ENCODE measurements at regions not wholly inside any gene's neighbourhood (a gene's known extent, or its start where the extent isn't known, plus 50 kb on each side); places are given as distances from the start of the nearest gene placed in this dataset.
"Not testable (repeated sequence)": the region's sequence is repeated elsewhere in the genome, so short reads cannot be mapped to it uniquely, and the experiment has no call there.

- H4K20me1 ChIP-seq (ENCODE audit: insufficient read depth, low read length); H3K9me3 ChIP-seq (ENCODE audit: low read length); H3K79me2 ChIP-seq (ENCODE audit: insufficient read depth, low read length); H3K4me3 ChIP-seq (ENCODE audit: low read depth, low read length, poor library complexity, severe bottlenecking); H3K9me2 ChIP-seq (ENCODE audit: low read depth, low read length); H3K36me3 ChIP-seq (ENCODE audit: insufficient read depth, low read length); H2AFZ ChIP-seq (ENCODE audit: low read length); H3K9ac ChIP-seq (ENCODE audit: low read length); H3K4me2 ChIP-seq (ENCODE audit: low read length); H3K27me3 ChIP-seq (ENCODE audit: insufficient read depth, low read length); H3F3A ChIP-seq (ENCODE audit: insufficient read depth, low read length): not testable (repeated sequence)
- Histone ChIP-seq H3K4me1 (ENCODE audit: insufficient read depth, low read length, severe bottlenecking) (peaks cover 17% of the 10 kb centered on the region), H3K27ac (ENCODE audit: low read depth, low read length, poor library complexity, severe bottlenecking) (peak overlapping the region; percentile 81)
Measured at GRCh38 chr21:5103880-5104561, 5417.4 kb upstream of the TPTE start.

- not testable (repeated sequence) for H3K36me3 ChIP-seq (ENCODE audit: insufficient read depth, low read length); H3K9me2 ChIP-seq (ENCODE audit: low read depth, low read length); H2AFZ ChIP-seq (ENCODE audit: low read length); H3K9ac ChIP-seq (ENCODE audit: low read length); H3F3A ChIP-seq (ENCODE audit: insufficient read depth, low read length); H3K27me3 ChIP-seq (ENCODE audit: insufficient read depth, low read length); H3K4me3 ChIP-seq (ENCODE audit: low read depth, low read length, poor library complexity, severe bottlenecking); H3K4me2 ChIP-seq (ENCODE audit: low read length); H4K20me1 ChIP-seq (ENCODE audit: insufficient read depth, low read length); H3K9me3 ChIP-seq (ENCODE audit: low read length); H3K79me2 ChIP-seq (ENCODE audit: insufficient read depth, low read length)
- peak overlapping the region; percentile 81 for H3K27ac ChIP-seq (ENCODE audit: low read depth, low read length, poor library complexity, severe bottlenecking)
- peaks cover 17% of the 10 kb centered on the region for H3K4me1 ChIP-seq (ENCODE audit: insufficient read depth, low read length, severe bottlenecking)
Measured at GRCh38 chr21:5104562-5104928, 5416.8 kb upstream of the TPTE start.

- not testable (repeated sequence) for H3K9me2 ChIP-seq (ENCODE audit: low read depth, low read length); H3K9ac ChIP-seq (ENCODE audit: low read length); H3K27me3 ChIP-seq (ENCODE audit: insufficient read depth, low read length); H3F3A ChIP-seq (ENCODE audit: insufficient read depth, low read length); H2AFZ ChIP-seq (ENCODE audit: low read length); H3K79me2 ChIP-seq (ENCODE audit: insufficient read depth, low read length); H3K36me3 ChIP-seq (ENCODE audit: insufficient read depth, low read length); H4K20me1 ChIP-seq (ENCODE audit: insufficient read depth, low read length); H3K9me3 ChIP-seq (ENCODE audit: low read length); H3K4me2 ChIP-seq (ENCODE audit: low read length); H3K4me3 ChIP-seq (ENCODE audit: low read depth, low read length, poor library complexity, severe bottlenecking)
- Histone ChIP-seq H3K4me1 (ENCODE audit: insufficient read depth, low read length, severe bottlenecking) (peaks cover 17% of the 10 kb centered on the region), H3K27ac (ENCODE audit: low read depth, low read length, poor library complexity, severe bottlenecking) (peak overlapping the region; percentile 76)
Measured at GRCh38 chr21:5105939-5106708, 5415.3 kb upstream of the TPTE start.

- not testable (repeated sequence) for H3K79me2 ChIP-seq (ENCODE audit: insufficient read depth, low read length); H3K36me3 ChIP-seq (ENCODE audit: insufficient read depth, low read length); H3K4me3 ChIP-seq (ENCODE audit: low read depth, low read length, poor library complexity, severe bottlenecking); H3K27me3 ChIP-seq (ENCODE audit: insufficient read depth, low read length); H3K9me3 ChIP-seq (ENCODE audit: low read length); H3K9ac ChIP-seq (ENCODE audit: low read length); H2AFZ ChIP-seq (ENCODE audit: low read length); H4K20me1 ChIP-seq (ENCODE audit: insufficient read depth, low read length); H3K9me2 ChIP-seq (ENCODE audit: low read depth, low read length); H3K4me2 ChIP-seq (ENCODE audit: low read length); H3F3A ChIP-seq (ENCODE audit: insufficient read depth, low read length)
- Histone ChIP-seq H3K27ac (ENCODE audit: low read depth, low read length, poor library complexity, severe bottlenecking) (peak overlapping the region; percentile 74), H3K4me1 (ENCODE audit: insufficient read depth, low read length, severe bottlenecking) (peaks cover 17% of the 10 kb centered on the region)
Measured at GRCh38 chr21:5106767-5107464, 5414.5 kb upstream of the TPTE start.

DNA sequence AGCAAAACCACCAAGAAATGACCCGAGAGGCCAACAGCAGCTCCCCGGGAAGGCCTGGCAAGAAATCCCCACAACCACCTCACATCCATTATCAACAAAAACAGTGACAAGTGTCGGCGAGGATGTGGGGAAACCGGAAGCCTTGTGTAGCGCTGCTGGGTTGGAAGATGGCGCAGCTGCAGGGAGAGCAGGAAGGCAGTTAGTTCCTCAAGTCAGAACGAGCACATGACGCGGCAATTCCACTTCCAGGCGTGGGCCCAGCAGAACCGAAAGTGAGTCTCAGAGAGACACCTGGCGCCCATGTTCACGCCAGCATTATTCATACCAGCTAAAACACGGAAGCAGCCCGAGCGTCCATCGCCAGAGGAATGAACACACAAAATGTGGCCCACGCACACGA lies 5413.7 kb upstream of the TPTE start:
- H3K79me2 ChIP-seq (ENCODE audit: insufficient read depth, low read length); H2AFZ ChIP-seq (ENCODE audit: low read length); H3K4me3 ChIP-seq (ENCODE audit: low read depth, low read length, poor library complexity, severe bottlenecking); H3K9me3 ChIP-seq (ENCODE audit: low read length); H3K36me3 ChIP-seq (ENCODE audit: insufficient read depth, low read length); H3F3A ChIP-seq (ENCODE audit: insufficient read depth, low read length); H3K27me3 ChIP-seq (ENCODE audit: insufficient read depth, low read length); H4K20me1 ChIP-seq (ENCODE audit: insufficient read depth, low read length); H3K9me2 ChIP-seq (ENCODE audit: low read depth, low read length); H3K4me2 ChIP-seq (ENCODE audit: low read length); H3K9ac ChIP-seq (ENCODE audit: low read length); H3K27ac ChIP-seq (ENCODE audit: low read depth, low read length, poor library complexity, severe bottlenecking): not testable (repeated sequence)
- H3K4me1 ChIP-seq (ENCODE audit: insufficient read depth, low read length, severe bottlenecking), result peaks cover 17% of the 10 kb centered on the region

- not testable (repeated sequence) for H2AFZ ChIP-seq (ENCODE audit: low read length); H3K9me3 ChIP-seq (ENCODE audit: low read length); H3F3A ChIP-seq (ENCODE audit: insufficient read depth, low read length); H3K79me2 ChIP-seq (ENCODE audit: insufficient read depth, low read length); H3K4me3 ChIP-seq (ENCODE audit: low read depth, low read length, poor library complexity, severe bottlenecking); H4K20me1 ChIP-seq (ENCODE audit: insufficient read depth, low read length); H3K9ac ChIP-seq (ENCODE audit: low read length); H3K27me3 ChIP-seq (ENCODE audit: insufficient read depth, low read length); H3K36me3 ChIP-seq (ENCODE audit: insufficient read depth, low read length); H3K9me2 ChIP-seq (ENCODE audit: low read depth, low read length); H3K4me2 ChIP-seq (ENCODE audit: low read length)
- Histone ChIP-seq H3K4me1 (ENCODE audit: insufficient read depth, low read length, severe bottlenecking) (peaks cover 16% of the 10 kb centered on the region), H3K27ac (ENCODE audit: low read depth, low read length, poor library complexity, severe bottlenecking) (peak overlapping the region; percentile 62)
Measured at GRCh38 chr21:5108048-5108775, 5413.2 kb upstream of the TPTE start.

- H3K79me2 ChIP-seq (ENCODE audit: insufficient read depth, low read length); H3K9me3 ChIP-seq (ENCODE audit: low read length); H3K4me2 ChIP-seq (ENCODE audit: low read length); H2AFZ ChIP-seq (ENCODE audit: low read length); H3K9me2 ChIP-seq (ENCODE audit: low read depth, low read length); H3K36me3 ChIP-seq (ENCODE audit: insufficient read depth, low read length); H3K4me1 ChIP-seq (ENCODE audit: insufficient read depth, low read length, severe bottlenecking); H3F3A ChIP-seq (ENCODE audit: insufficient read depth, low read length); H3K4me3 ChIP-seq (ENCODE audit: low read depth, low read length, poor library complexity, severe bottlenecking); H3K27me3 ChIP-seq (ENCODE audit: insufficient read depth, low read length); H4K20me1 ChIP-seq (ENCODE audit: insufficient read depth, low read length); H3K27ac ChIP-seq (ENCODE audit: low read depth, low read length, poor library complexity, severe bottlenecking); H3K9ac ChIP-seq (ENCODE audit: low read length): not testable (repeated sequence)
Measured at GRCh38 chr21:5111197-5111596, 5410.2 kb upstream of the TPTE start.

Measured in OCI-LY1 (cell line).